ENCODE measurements at regions not wholly inside any gene's neighbourhood (a gene's known extent, or its start where the extent isn't known, plus 50 kb on each side); places are given as distances from the start of the nearest gene placed in this dataset.

DNA sequence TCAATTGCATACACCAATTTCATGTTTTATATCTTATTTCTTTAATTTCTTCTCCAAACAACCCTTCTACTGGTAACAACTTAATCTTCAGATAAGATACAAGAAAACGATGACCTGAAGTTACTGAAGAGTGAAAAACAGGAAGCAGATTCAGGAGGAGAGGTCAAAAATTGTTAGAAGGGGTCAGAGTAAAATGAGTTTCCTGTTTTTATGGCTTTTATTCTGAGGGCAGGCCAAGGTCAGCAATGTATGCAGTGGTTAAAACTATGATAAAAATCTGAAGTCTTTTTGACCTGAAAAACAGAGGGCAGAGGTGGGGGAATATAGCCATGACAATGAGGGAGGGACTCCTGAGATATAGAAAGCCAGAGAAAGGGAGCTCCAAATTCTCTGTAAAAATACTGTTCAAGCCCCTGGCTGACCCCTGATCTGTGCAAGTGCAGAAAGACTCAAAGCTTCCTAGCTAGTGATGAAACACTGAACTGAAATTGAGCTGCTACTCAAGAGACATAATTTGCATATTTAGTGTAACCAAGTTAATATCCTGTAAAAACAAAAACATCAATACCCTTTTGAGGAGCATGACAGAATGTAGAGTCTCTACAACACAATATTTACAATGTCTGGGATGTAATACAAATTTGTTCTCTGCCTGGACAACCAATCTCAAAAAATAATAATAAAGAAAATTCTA is 514.3 kb upstream of the SEL1L start:
- Histone ChIP-seq H3K9me3 (no peaks in the 10 kb centered on the region), H3K36me3 (no peaks in the 10 kb centered on the region), H3K4me1 (no peaks in the 10 kb centered on the region), H3K27me3 (no peaks in the 10 kb centered on the region), H3K4me3 (no peak overlapping the region), H3K27ac (no peak overlapping the region)
- no peak for DNase-seq (ENCODE audit: low spot score in 2 of 2)
- 36% methylated on average over 1 of the region's 1 CpG for WGBS
- TF ChIP-seq EP300 (IDR thresholded peaks at IDR 0.05): no peak
- TF ChIP-seq CTCF (IDR thresholded peaks at IDR 0.05): no peak
- no peak for TF ChIP-seq POLR2A (IDR thresholded peaks at IDR 0.05)
- no peak for TF ChIP-seq POLR2AphosphoS5 (IDR thresholded peaks at IDR 0.05)

- no peaks in the 10 kb centered on the region for H3K27me3 ChIP-seq
- H3K4me1 ChIP-seq: no peaks in the 10 kb centered on the region
- H3K9me3 ChIP-seq: no peaks in the 10 kb centered on the region
- no peak overlapping the region for H3K4me3 ChIP-seq
- TF ChIP-seq CTCF (IDR thresholded peaks at IDR 0.05) (no peak), POLR2A (IDR thresholded peaks at IDR 0.05) (no peak)
- no peak overlapping the region for H3K27ac ChIP-seq
- no peak for DNase-seq (ENCODE audit: low spot score in 2 of 2)
- H3K36me3 ChIP-seq: no peaks in the 10 kb centered on the region
These were observed 519.1 kb upstream of the SEL1L start for GRCh38 chr14:82052778-82053177.

DNA sequence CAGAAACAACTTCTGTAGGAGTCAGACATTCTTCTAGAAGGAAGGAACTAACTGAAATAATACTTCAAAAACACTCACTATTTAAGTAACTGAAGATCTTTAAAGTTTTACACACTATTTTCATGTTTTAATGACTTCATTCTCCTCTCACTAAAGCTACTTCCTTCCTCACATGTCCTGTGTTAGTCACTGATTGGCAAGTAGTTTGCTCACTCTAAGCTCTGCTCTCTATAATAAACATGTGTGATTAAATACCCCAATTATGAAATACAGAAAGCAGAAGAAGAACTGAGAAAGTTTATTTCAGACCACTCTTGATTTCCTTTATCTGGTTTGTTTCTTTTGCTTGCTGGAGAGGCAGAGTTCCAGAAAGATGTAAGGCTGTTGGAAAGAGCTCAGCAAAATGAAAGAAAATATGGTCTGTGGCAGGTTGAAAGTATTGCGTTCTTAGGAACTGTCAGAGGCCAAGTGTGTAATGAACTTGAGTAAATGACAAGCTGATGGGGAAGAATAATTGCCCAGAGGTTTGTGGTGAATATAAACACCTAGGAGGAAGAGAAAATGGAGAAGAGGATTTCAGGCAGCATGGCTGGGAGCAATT is 522.0 kb upstream of the SEL1L start:
- DNase-seq (ENCODE audit: low spot score in 2 of 2): no peak
- no peaks in the 10 kb centered on the region for H3K36me3 ChIP-seq
- no peak overlapping the region for H3K4me3 ChIP-seq
- no peaks in the 10 kb centered on the region for H3K9me3 ChIP-seq
- no peak for TF ChIP-seq EP300 (IDR thresholded peaks at IDR 0.05)
- no peak for TF ChIP-seq POLR2A (IDR thresholded peaks at IDR 0.05)
- TF ChIP-seq POLR2AphosphoS5 (IDR thresholded peaks at IDR 0.05): no peak
- no peak for TF ChIP-seq CTCF (IDR thresholded peaks at IDR 0.05)
- WGBS: 17% methylated on average over 1 of the region's 1 CpG
- H3K4me1 ChIP-seq: no peaks in the 10 kb centered on the region
- no peak overlapping the region for H3K27ac ChIP-seq
- no peaks in the 10 kb centered on the region for H3K27me3 ChIP-seq

DNA sequence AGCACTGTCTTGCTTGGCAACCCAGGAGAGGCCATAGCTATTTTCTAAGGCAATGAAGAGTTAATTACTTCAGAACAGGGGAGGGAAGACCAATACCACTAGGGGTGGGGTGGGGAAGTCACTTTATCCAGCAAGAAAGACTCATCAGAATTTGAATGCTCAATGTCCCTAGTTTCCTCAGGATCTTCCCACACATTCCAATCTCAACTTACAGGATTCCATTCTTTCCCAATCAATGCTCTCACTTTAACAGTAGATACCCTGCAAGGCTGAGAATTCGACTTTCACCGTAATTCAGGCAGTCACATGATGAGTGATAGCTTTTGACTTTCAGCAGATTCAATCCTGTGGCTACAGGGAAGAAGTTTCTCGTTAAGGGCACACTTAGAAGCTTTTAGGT is 526.6 kb upstream of the SEL1L start:
- no peak overlapping the region for H3K4me3 ChIP-seq
- H3K36me3 ChIP-seq: no peaks in the 10 kb centered on the region
- DNase-seq (ENCODE audit: low spot score in 2 of 2): no peak
- H3K27ac ChIP-seq: no peak overlapping the region
- WGBS: 58% methylated on average over 3 of the region's 3 CpGs
- no peak for TF ChIP-seq CTCF (IDR thresholded peaks at IDR 0.05)
- no peak for TF ChIP-seq POLR2AphosphoS5 (IDR thresholded peaks at IDR 0.05)
- TF ChIP-seq EP300 (IDR thresholded peaks at IDR 0.05): no peak
- TF ChIP-seq POLR2A (IDR thresholded peaks at IDR 0.05): no peak
- H3K9me3 ChIP-seq: no peaks in the 10 kb centered on the region
- no peaks in the 10 kb centered on the region for H3K4me1 ChIP-seq
- H3K27me3 ChIP-seq: no peaks in the 10 kb centered on the region

- no peaks in the 10 kb centered on the region for H3K4me1 ChIP-seq
- no peak overlapping the region for H3K27ac ChIP-seq
- DNase-seq (ENCODE audit: low spot score in 2 of 2): no peak
- 66% methylated on average over 11 of the region's 11 CpGs for WGBS
- no peak overlapping the region for H3K4me3 ChIP-seq
- no peaks in the 10 kb centered on the region for H3K27me3 ChIP-seq
- no peaks in the 10 kb centered on the region for H3K9me3 ChIP-seq
- no peaks in the 10 kb centered on the region for H3K36me3 ChIP-seq
- no peak for TF ChIP-seq POLR2AphosphoS5 (IDR thresholded peaks at IDR 0.05)
- TF ChIP-seq POLR2A (IDR thresholded peaks at IDR 0.05): no peak
- no peak for TF ChIP-seq CTCF (IDR thresholded peaks at IDR 0.05)
- no peak for TF ChIP-seq EP300 (IDR thresholded peaks at IDR 0.05)
These were observed 533.7 kb upstream of the SEL1L start for GRCh38 chr14:82067221-82067875.
